H1 (cell line): ENCODE measurements at regions not wholly inside any gene's neighbourhood (a gene's known extent, or its start where the extent isn't known, plus 50 kb on each side); places are given as distances from the start of the nearest gene placed in this dataset.

Experiments used
- CTCF ChIA-PET: fragments of 300-600 bp; sonication (Branson Sonifier 250); formaldehyde crosslinking; loops from one replicate; lab custom pipeline; 2021; ENCODE audit not compliant: partially characterized antibody; lab: Charles Lee
- POLR2A ChIA-PET: fragments of 300-600 bp; sonication (Branson Sonifier 250); formaldehyde crosslinking; loops from one replicate; lab custom pipeline; 2021; ENCODE audit warnings: inconsistent platforms; ENCODE audit not compliant: partially characterized antibody; lab: Charles Lee
- DNase-seq, 2 experiments: peaks; one replicate each; pipeline versions ENCODE4 v3.0.0 to v3.0.0-alpha.2; 2010 to 2022; ENCODE audit warnings: low spot score in 2 of 2, low read depth in 1 of 2, mixed read lengths in 1 of 2
- FAIRE-seq: peaks from 2 replicates; lab custom pipeline; 2011; peaks lifted over from hg19 to GRCh38; lab: Jason Lieb, UNC
- H2AFZ ChIP-seq: 2 replicates; pipeline ENCODE4 v1.8.1; 2012; ENCODE audit warnings: low read length, inconsistent platforms
- H2AK5ac ChIP-seq: 2 replicates; pipeline ENCODE4 v1.6.1; 2013; ENCODE audit warnings: low read depth, low read length
- H2BK120ac ChIP-seq: replicated peaks from 2 replicates; pipeline ENCODE3; 2013; ENCODE audit warnings: low read depth, low read length, inconsistent platforms
- H2BK12ac ChIP-seq: 2 replicates; pipeline ENCODE4 v1.6.1; 2013; ENCODE audit warnings: low read depth, low read length
- H2BK15ac ChIP-seq: 2 replicates; pipeline ENCODE4 v1.6.1; 2013; ENCODE audit warnings: low read length
- H2BK20ac ChIP-seq: 2 replicates; pipeline ENCODE4 v1.6.1; 2013; ENCODE audit warnings: low read length
- H2BK5ac ChIP-seq: 2 replicates; pipeline ENCODE4 v1.6.1; 2013; ENCODE audit warnings: low read depth, low read length
- H3K14ac ChIP-seq: 2 replicates; pipeline ENCODE4 v1.6.1; 2013; ENCODE audit warnings: inconsistent platforms; ENCODE audit not compliant: insufficient read length
- H3K18ac ChIP-seq: 2 replicates; pipeline ENCODE4 v1.6.1; 2013; ENCODE audit warnings: low read length; ENCODE audit errors: extremely low read depth
- H3K23ac ChIP-seq: 2 replicates; pipeline ENCODE4 v1.6.1; 2013; ENCODE audit warnings: inconsistent platforms; ENCODE audit not compliant: insufficient read length
- H3K23me2 ChIP-seq: 2 replicates; pipeline ENCODE4 v1.6.1; 2013; ENCODE audit warnings: low read depth, low read length
- H3K27ac ChIP-seq: 2 replicates; pipeline ENCODE4 v1.6.1; 2011; ENCODE audit warnings: low read depth, low read length, inconsistent platforms
- H3K27me3 ChIP-seq, 4 experiments: replicated peaks in 1 of 4; 1 replicate in 1 of 4; 2 replicates in 3 of 4; pipeline versions ENCODE4 v1.6.1 to v1.8.1; 2011 to 2013; ENCODE audit warnings: low read length in 3 of 4, mild to moderate bottlenecking in 3 of 4, inconsistent platforms in 2 of 4, mixed read lengths in 2 of 4, moderate library complexity in 1 of 4; ENCODE audit not compliant: control insufficient read depth in 3 of 4, insufficient read depth in 3 of 4; ENCODE audit errors: extremely low read depth in 1 of 4
- H3K36me3 ChIP-seq, 4 experiments: 2 replicates each; pipeline versions ENCODE4 v1.6.1 to v1.8.1; 2011 to 2013; ENCODE audit warnings: mild to moderate bottlenecking in 4 of 4, low read length in 3 of 4, moderate library complexity in 2 of 4, control low read depth in 1 of 4, inconsistent platforms in 1 of 4; ENCODE audit not compliant: insufficient read depth in 4 of 4, control insufficient read depth in 2 of 4
- H3K4ac ChIP-seq: replicated peaks from 2 replicates; pipeline ENCODE3; 2013; ENCODE audit warnings: low read length, low read depth, mixed read lengths, inconsistent platforms; ENCODE audit not compliant: insufficient read length
- H3K4me1 ChIP-seq, 4 experiments: replicated peaks in 1 of 4; 1 replicate in 1 of 4; 2 replicates in 3 of 4; pipeline versions ENCODE4 v1.6.1 to v1.8.1; 2011 to 2013; ENCODE audit warnings: low read length in 3 of 4, inconsistent platforms in 2 of 4, mixed read lengths in 1 of 4; ENCODE audit not compliant: insufficient read depth in 4 of 4, control insufficient read depth in 3 of 4
- H3K4me2 ChIP-seq, 2 experiments: 2 replicates each; pipeline versions ENCODE4 v1.6.1 to v1.8.1; 2011 to 2013; ENCODE audit warnings: low read depth in 2 of 2, low read length in 2 of 2, control low read depth in 1 of 2, inconsistent platforms in 1 of 2, mild to moderate bottlenecking in 1 of 2; ENCODE audit not compliant: insufficient read depth in 1 of 2
- H3K4me3 ChIP-seq, 4 experiments: fragments of 200-600, 300-600 bp in 1 of 4; sonication (generic), shearing (Covaris generic), sonication (Bioruptor Twin) in 1 of 4; 2 replicates each; pipeline versions ENCODE4 v1.5.1 to v1.8.1; 2011 to 2016; ENCODE audit warnings: low read length in 4 of 4, low read depth in 3 of 4, control low read depth in 2 of 4, inconsistent platforms in 2 of 4, mild to moderate bottlenecking in 2 of 4, mixed read lengths in 1 of 4, moderate library complexity in 1 of 4; ENCODE audit not compliant: insufficient read depth in 2 of 4; ENCODE audit errors: extremely low read depth in 1 of 4
- H3K56ac ChIP-seq: replicated peaks from 2 replicates; pipeline ENCODE3; 2013; ENCODE audit warnings: low read depth, mild to moderate bottlenecking, mixed read lengths, low read length, inconsistent platforms; ENCODE audit not compliant: insufficient read length
- H3K79me1 ChIP-seq: 2 replicates; pipeline ENCODE4 v1.6.1; 2013; ENCODE audit warnings: low read depth, low read length, control low read depth
- H3K79me2 ChIP-seq, 2 experiments: 2 replicates each; pipeline versions ENCODE4 v1.6.1 to v1.8.1; 2012 to 2013; ENCODE audit warnings: low read length in 2 of 2, mild to moderate bottlenecking in 2 of 2, inconsistent platforms in 1 of 2; ENCODE audit not compliant: insufficient read depth in 2 of 2, control insufficient read depth in 1 of 2
- H3K9ac ChIP-seq, 4 experiments: replicated peaks in 1 of 4; 1 replicate in 1 of 4; 2 replicates in 3 of 4; pipeline versions ENCODE4 v1.6.1 to v1.8.1; 2011 to 2013; ENCODE audit warnings: low read depth in 3 of 4, low read length in 3 of 4, control low read depth in 2 of 4, mild to moderate bottlenecking in 2 of 4, moderate library complexity in 2 of 4, inconsistent platforms in 1 of 4; ENCODE audit errors: extremely low read depth in 1 of 4
- H3K9me3 ChIP-seq, 2 experiments: 2 replicates each; pipeline versions ENCODE4 v1.6.1 to v1.8.1; 2012 to 2013; ENCODE audit warnings: mild to moderate bottlenecking in 2 of 2, moderate library complexity in 2 of 2, control low read depth in 1 of 2, inconsistent platforms in 1 of 2, low read depth in 1 of 2, low read length in 1 of 2, mixed read lengths in 1 of 2; ENCODE audit not compliant: insufficient read depth in 2 of 2
- H4K20me1 ChIP-seq, 2 experiments: replicated peaks in 1 of 2; 2 replicates each; pipeline versions ENCODE3 to v1.8.1; 2011 to 2013; ENCODE audit warnings: inconsistent platforms in 2 of 2, low read length in 2 of 2, mild to moderate bottlenecking in 1 of 2; ENCODE audit not compliant: insufficient read depth in 2 of 2, control insufficient read depth in 1 of 2
- H4K5ac ChIP-seq: 2 replicates; pipeline ENCODE4 v1.6.1; 2013; ENCODE audit warnings: low read length, low read depth, mixed read lengths, inconsistent platforms; ENCODE audit not compliant: insufficient read length
- H4K8ac ChIP-seq: 2 replicates; pipeline ENCODE4 v1.8.0; 2013; ENCODE audit warnings: mild to moderate bottlenecking, moderate library complexity, low read length, inconsistent platforms; ENCODE audit not compliant: insufficient read depth; ENCODE audit errors: extremely low read depth
- H4K91ac ChIP-seq: replicated peaks from 2 replicates; pipeline ENCODE3; 2013; ENCODE audit warnings: low read length, mixed read lengths, inconsistent platforms; ENCODE audit not compliant: insufficient read length
- SRF ChIP-seq: IDR thresholded peaks from 2 replicates; pipeline ENCODE4 v1.6.1; 2011; ENCODE audit warnings: mild to moderate bottlenecking, low read depth, low read length, moderate library complexity
- TAF7 ChIP-seq: optimal IDR thresholded peaks from 2 replicates; pipeline ENCODE3; 2011; ENCODE audit warnings: low read depth, mild to moderate bottlenecking, inconsistent platforms, low read length, moderate library complexity, borderline replicate concordance
- ZNF274 ChIP-seq: IDR thresholded peaks from 2 replicates; pipeline ENCODE4 v1.7.0; 2012; ENCODE audit warnings: low read length, borderline replicate concordance; ENCODE audit errors: extremely low read depth
- WGBS, 2 experiments: shearing (Covaris generic) in 1 of 2; methylation state at CpG; one replicate each; pipeline versions ENCODE4 v1.1.6 to v1.1.7; 2013 to 2015; ENCODE audit warnings: low lambda C conversion rate in 2 of 2, mixed read lengths in 2 of 2, inconsistent platforms in 1 of 2, low coverage in 1 of 2, missing lambda C conversion rate in 1 of 2; ENCODE audit not compliant: insufficient replicate concordance in 2 of 2, insufficient coverage in 1 of 2, insufficient read length in 1 of 2; ENCODE audit errors: extremely low coverage in 1 of 2, missing lambda C conversion rate in 1 of 2; 5-methylcytosine and 5-hydroxymethylcytosine counted together
- TF ChIP-seq, protein P1 (sequence below): IDR thresholded peaks from 2 replicates; pipeline ENCODE4 v1.6.1; 2012; ENCODE audit warnings: low read length, inconsistent platforms

DNA sequence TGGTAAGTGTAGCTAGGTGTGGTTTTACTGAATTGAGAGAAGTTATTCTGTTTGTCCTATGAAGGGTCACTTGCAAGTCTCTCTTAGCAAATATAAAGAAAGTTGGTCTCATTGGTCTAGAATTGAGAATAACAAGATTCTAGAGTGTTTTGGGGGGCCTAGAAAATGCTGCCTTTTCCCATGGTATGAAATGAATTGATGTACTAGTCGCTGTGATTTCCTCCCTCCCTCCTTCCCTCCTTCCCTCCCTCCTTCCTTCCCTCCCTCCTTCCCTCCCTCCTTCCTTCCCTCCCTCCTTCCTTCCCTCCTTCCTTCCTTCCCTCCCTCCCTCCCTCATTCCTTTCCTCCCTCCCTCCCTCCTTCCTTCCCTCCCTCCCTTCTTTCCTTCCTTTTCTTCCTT is 166.7 kb upstream of the RGS6 start:
- no peak overlapping the region for H3K9ac ChIP-seq

More for the DNA sequence above, 166.7 kb upstream of the RGS6 start:
- no peaks in the 10 kb centered on the region for H3K9me3 ChIP-seq
- H3K4me3 ChIP-seq = no peak overlapping the region
- no peak overlapping the region for H3K23ac ChIP-seq
- no peak overlapping the region for H4K5ac ChIP-seq
- no peak overlapping the region for H2AFZ ChIP-seq
- no peak overlapping the region for H2BK120ac ChIP-seq
- no peaks in the 10 kb centered on the region for H3K27me3 ChIP-seq
- ChIA-PET POLR2A (no interaction called here), CTCF (no interaction called here)
- no peak overlapping the region for H2BK20ac ChIP-seq
- no peak overlapping the region for H4K91ac ChIP-seq
- no peak overlapping the region for H3K4me2 ChIP-seq
- H4K20me1 ChIP-seq = no peaks in the 10 kb centered on the region
- DNase-seq = no peak
- no peak overlapping the region for H2BK12ac ChIP-seq
- no peak overlapping the region for H2BK5ac ChIP-seq
- no peaks in the 10 kb centered on the region for H3K36me3 ChIP-seq
- H3K14ac ChIP-seq = no peak overlapping the region
- no peak overlapping the region for H2AK5ac ChIP-seq
- H3K56ac ChIP-seq = no peak overlapping the region
- H2BK15ac ChIP-seq = no peak overlapping the region
- no peak overlapping the region for H3K27ac ChIP-seq
- H3K4ac ChIP-seq = no peak overlapping the region
- H3K23me2 ChIP-seq = no peaks in the 10 kb centered on the region; the same call in 1 of the 2 replicates
- no peak for FAIRE-seq
- TF ChIP-seq ZNF274 (no peak), SRF (no peak), TAF7 (no peak)
- TF ChIP-seq, protein P1, sequence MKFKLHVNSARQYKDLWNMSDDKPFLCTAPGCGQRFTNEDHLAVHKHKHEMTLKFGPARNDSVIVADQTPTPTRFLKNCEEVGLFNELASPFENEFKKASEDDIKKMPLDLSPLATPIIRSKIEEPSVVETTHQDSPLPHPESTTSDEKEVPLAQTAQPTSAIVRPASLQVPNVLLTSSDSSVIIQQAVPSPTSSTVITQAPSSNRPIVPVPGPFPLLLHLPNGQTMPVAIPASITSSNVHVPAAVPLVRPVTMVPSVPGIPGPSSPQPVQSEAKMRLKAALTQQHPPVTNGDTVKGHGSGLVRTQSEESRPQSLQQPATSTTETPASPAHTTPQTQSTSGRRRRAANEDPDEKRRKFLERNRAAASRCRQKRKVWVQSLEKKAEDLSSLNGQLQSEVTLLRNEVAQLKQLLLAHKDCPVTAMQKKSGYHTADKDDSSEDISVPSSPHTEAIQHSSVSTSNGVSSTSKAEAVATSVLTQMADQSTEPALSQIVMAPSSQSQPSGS = no peak
- WGBS, 2 experiments = 100% methylated on average over 1 of the region's 1 CpG; no CpG with 5 or more reads in 1 of the 2 experiments
- H4K8ac ChIP-seq = no peak overlapping the region
- peaks cover 0 to 4% (median 2%) of the 10 kb centered on the region in 4 experiments; a peak in 1 of 7 replicates for H3K4me1 ChIP-seq
- H3K79me2 ChIP-seq = no peaks in the 10 kb centered on the region
- H3K79me1 ChIP-seq = no peaks in the 10 kb centered on the region
- no peak overlapping the region for H3K18ac ChIP-seq
